Stimulated activated CD4-positive, alpha-beta T cell treated with anti-CD3 and anti-CD28 coated beads, Interleukin-15, amount 100 ng/mL, for 48 hours (primary cell): ENCODE measurements at regions not wholly inside any gene's neighbourhood (a gene's known extent, or its start where the extent isn't known, plus 50 kb on each side); places are given as distances from the start of the nearest gene placed in this dataset.
"Not testable (repeated sequence)": the region's sequence is repeated elsewhere in the genome, so short reads cannot be mapped to it uniquely, and the experiment has no call there.

Source experiments
- DNase-seq, 2 donors: peaks; one replicate each; pipeline ENCODE4 v3.0.0-alpha.2; 2020; ENCODE audit warnings: low read depth in 2 of 2

- DNase-seq: no peak
Measured at GRCh38 chr4:57329279-57329678, 219.1 kb upstream of the IGFBP7 start.

- no peak for DNase-seq
Measured at GRCh38 chr4:57324673-57325307, 214.6 kb upstream of the IGFBP7 start.

- DNase-seq: no peak
Measured at GRCh38 chr4:57320849-57321248, 210.7 kb upstream of the IGFBP7 start.

GRCh38 chr4:57320217-57320616, 210.0 kb upstream of the IGFBP7 start:
- no peak for DNase-seq

- no peak for DNase-seq
Measured at GRCh38 chr4:57318703-57319102, 208.5 kb upstream of the IGFBP7 start.

- DNase-seq: no peak
Measured at GRCh38 chr4:57314636-57315035, 204.5 kb upstream of the IGFBP7 start.

- no peak for DNase-seq
Measured at GRCh38 chr4:57312296-57312695, 202.1 kb upstream of the IGFBP7 start.

- no peak for DNase-seq
Measured at GRCh38 chr4:57309658-57310057, 199.5 kb upstream of the IGFBP7 start.

- DNase-seq: no peak
Measured at GRCh38 chr4:57308301-57308700, 198.1 kb upstream of the IGFBP7 start.

GRCh38 chr4:57305836-57306235, 195.7 kb upstream of the IGFBP7 start:
- no peak for DNase-seq

GRCh38 chr4:57303012-57303751, 193.0 kb upstream of the IGFBP7 start:
- DNase-seq: no peak

- not testable (repeated sequence) for DNase-seq
Measured at GRCh38 chr4:57300300-57300699, 190.1 kb upstream of the IGFBP7 start.

- no peak for DNase-seq
Measured at GRCh38 chr4:57291911-57292310, 181.7 kb upstream of the IGFBP7 start.

- no peak for DNase-seq
Measured at GRCh38 chr4:57287687-57288604, 177.8 kb upstream of the IGFBP7 start.

- no peak for DNase-seq
Measured at GRCh38 chr4:57282933-57283310, 172.7 kb upstream of the IGFBP7 start.

- DNase-seq: no peak
Measured at GRCh38 chr4:57280481-57280880, 170.3 kb upstream of the IGFBP7 start.

- no peak for DNase-seq
Measured at GRCh38 chr4:57278780-57279179, 168.6 kb upstream of the IGFBP7 start.

GRCh38 chr4:57274082-57274481, 163.9 kb upstream of the IGFBP7 start:
- no peak for DNase-seq

- DNase-seq: no peak
Measured at GRCh38 chr4:57270346-57270745, 160.2 kb upstream of the IGFBP7 start.

- DNase-seq: no peak
Measured at GRCh38 chr4:57265831-57266582, 155.8 kb upstream of the IGFBP7 start.

GRCh38 chr4:57254754-57255153, 144.6 kb upstream of the IGFBP7 start:
- DNase-seq: no peak

GRCh38 chr4:57249083-57249482, 138.9 kb upstream of the IGFBP7 start:
- no peak for DNase-seq
